KOPT-K1 (cell line): ENCODE measurements at regions not wholly inside any gene's neighbourhood (a gene's known extent, or its start where the extent isn't known, plus 50 kb on each side); places are given as distances from the start of the nearest gene placed in this dataset.
"Not testable (repeated sequence)": the region's sequence is repeated elsewhere in the genome, so short reads cannot be mapped to it uniquely, and the experiment has no call there.

Experiments used
- H3K27ac ChIP-seq: fragments of 200-600 bp; sonication (generic); 2 replicates; pipeline ENCODE4 v1.5.1; 2016; ENCODE audit warnings: antibody characterized with exemption, mild to moderate bottlenecking, low read depth, low read length; ENCODE audit not compliant: poor library complexity, severe bottlenecking
- H3K36me3 ChIP-seq: fragments of 200-600 bp; sonication (generic); 2 replicates; pipeline ENCODE4 v1.5.1; 2017; ENCODE audit warnings: antibody characterized with exemption, mild to moderate bottlenecking, low read length, moderate library complexity; ENCODE audit not compliant: insufficient read depth
- H3K9me3 ChIP-seq: fragments of 200-600 bp; sonication (generic); 2 replicates; pipeline ENCODE4 v1.5.1; 2017; ENCODE audit warnings: antibody characterized with exemption, low read length, mild to moderate bottlenecking; ENCODE audit not compliant: insufficient read depth, poor library complexity, severe bottlenecking

- H3K9me3 ChIP-seq = no peaks in the 10 kb centered on the region
- H3K27ac ChIP-seq = no peak overlapping the region
- no peaks in the 10 kb centered on the region for H3K36me3 ChIP-seq
Observed at GRCh38 chr10:57053530-57053929, 692.5 kb upstream of the ZWINT start.

GRCh38 chr10:57049096-57049495 is 688.0 kb upstream of the ZWINT start:
- Histone ChIP-seq H3K9me3 (no peaks in the 10 kb centered on the region), H3K36me3 (no peaks in the 10 kb centered on the region), H3K27ac (no peak overlapping the region)

- Histone ChIP-seq H3K36me3 (no peaks in the 10 kb centered on the region), H3K9me3 (no peaks in the 10 kb centered on the region), H3K27ac (no peak overlapping the region)
Observed at GRCh38 chr10:57038531-57038930, 677.5 kb upstream of the ZWINT start.

- Histone ChIP-seq H3K27ac (no peak overlapping the region), H3K9me3 (peaks cover 9% of the 10 kb centered on the region), H3K36me3 (no peaks in the 10 kb centered on the region)
Observed at GRCh38 chr10:57035310-57035709, 674.3 kb upstream of the ZWINT start.

GRCh38 chr10:57032301-57032700 is 671.2 kb upstream of the ZWINT start:
- not testable (repeated sequence) for H3K9me3 ChIP-seq, H3K27ac ChIP-seq, H3K36me3 ChIP-seq

GRCh38 chr10:57031346-57031745 is 670.3 kb upstream of the ZWINT start:
- H3K36me3 ChIP-seq = no peaks in the 10 kb centered on the region
- H3K9me3 ChIP-seq = peaks cover 9% of the 10 kb centered on the region
- no peak overlapping the region for H3K27ac ChIP-seq

- Histone ChIP-seq H3K27ac (no peak overlapping the region), H3K9me3 (peaks cover 3% of the 10 kb centered on the region), H3K36me3 (no peaks in the 10 kb centered on the region)
Observed at GRCh38 chr10:57026307-57026706, 665.2 kb upstream of the ZWINT start.

- Histone ChIP-seq H3K9me3 (no peaks in the 10 kb centered on the region), H3K36me3 (no peaks in the 10 kb centered on the region), H3K27ac (no peak overlapping the region)
Observed at GRCh38 chr10:57023626-57024025, 662.6 kb upstream of the ZWINT start.

GRCh38 chr10:57018452-57018851 is 657.4 kb upstream of the ZWINT start:
- Histone ChIP-seq H3K9me3 (peaks cover 9% of the 10 kb centered on the region), H3K36me3 (no peaks in the 10 kb centered on the region), H3K27ac (no peak overlapping the region)

GRCh38 chr10:57017356-57018037 is 656.4 kb upstream of the ZWINT start:
- Histone ChIP-seq H3K36me3 (no peaks in the 10 kb centered on the region), H3K27ac (no peak overlapping the region), H3K9me3 (peaks cover 9% of the 10 kb centered on the region)

GRCh38 chr10:57015595-57016318 is 654.7 kb upstream of the ZWINT start:
- no peaks in the 10 kb centered on the region for H3K36me3 ChIP-seq

GRCh38 chr10:57015187-57015586 is 654.1 kb upstream of the ZWINT start:
- peaks cover 9% of the 10 kb centered on the region for H3K9me3 ChIP-seq
- H3K27ac ChIP-seq = no peak overlapping the region
- H3K36me3 ChIP-seq = no peaks in the 10 kb centered on the region

More at GRCh38 chr10:57015595-57016318, 654.7 kb upstream of the ZWINT start:
- Histone ChIP-seq H3K9me3 (peaks cover 9% of the 10 kb centered on the region), H3K27ac (no peak overlapping the region)

GRCh38 chr10:57014758-57015157 is 653.7 kb upstream of the ZWINT start:
- H3K9me3 ChIP-seq = peaks cover 9% of the 10 kb centered on the region
- H3K36me3 ChIP-seq = no peaks in the 10 kb centered on the region
- H3K27ac ChIP-seq = no peak overlapping the region

- Histone ChIP-seq H3K27ac (no peak overlapping the region), H3K9me3 (no peaks in the 10 kb centered on the region), H3K36me3 (no peaks in the 10 kb centered on the region)
Observed at GRCh38 chr10:57008189-57008588, 647.1 kb upstream of the ZWINT start.

GRCh38 chr10:56991591-56992069 is 630.6 kb upstream of the ZWINT start:
- Histone ChIP-seq H3K27ac (no peak overlapping the region), H3K9me3 (no peaks in the 10 kb centered on the region), H3K36me3 (no peaks in the 10 kb centered on the region)

- H3K36me3 ChIP-seq = no peaks in the 10 kb centered on the region
- H3K27ac ChIP-seq = no peak overlapping the region
- H3K9me3 ChIP-seq = no peaks in the 10 kb centered on the region
Observed at GRCh38 chr10:56975513-56975912, 614.5 kb upstream of the ZWINT start.
